ENCODE measurements at regions not wholly inside any gene's neighbourhood (a gene's known extent, or its start where the extent isn't known, plus 50 kb on each side); places are given as distances from the start of the nearest gene placed in this dataset.

DNA sequence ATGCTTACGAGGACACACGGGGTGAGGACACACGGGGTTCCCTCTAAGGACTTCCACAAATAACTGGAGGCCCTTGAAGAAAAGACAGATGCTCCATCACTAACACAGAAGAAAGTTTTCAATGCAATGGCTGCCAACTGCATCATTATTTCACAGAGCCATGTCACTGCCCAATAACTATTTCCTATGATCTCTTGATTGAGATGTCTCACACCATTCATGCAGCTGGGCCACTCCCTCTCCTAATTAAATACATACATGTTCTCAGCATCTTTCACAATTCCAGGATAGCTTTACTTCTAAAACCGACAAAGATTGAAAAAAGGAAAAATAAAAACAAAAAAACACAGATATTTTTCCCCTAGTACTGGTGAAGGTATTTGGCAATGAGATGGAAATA is 650.8 kb downstream of the SEMA5A start:
- TF ChIP-seq, protein P1, sequence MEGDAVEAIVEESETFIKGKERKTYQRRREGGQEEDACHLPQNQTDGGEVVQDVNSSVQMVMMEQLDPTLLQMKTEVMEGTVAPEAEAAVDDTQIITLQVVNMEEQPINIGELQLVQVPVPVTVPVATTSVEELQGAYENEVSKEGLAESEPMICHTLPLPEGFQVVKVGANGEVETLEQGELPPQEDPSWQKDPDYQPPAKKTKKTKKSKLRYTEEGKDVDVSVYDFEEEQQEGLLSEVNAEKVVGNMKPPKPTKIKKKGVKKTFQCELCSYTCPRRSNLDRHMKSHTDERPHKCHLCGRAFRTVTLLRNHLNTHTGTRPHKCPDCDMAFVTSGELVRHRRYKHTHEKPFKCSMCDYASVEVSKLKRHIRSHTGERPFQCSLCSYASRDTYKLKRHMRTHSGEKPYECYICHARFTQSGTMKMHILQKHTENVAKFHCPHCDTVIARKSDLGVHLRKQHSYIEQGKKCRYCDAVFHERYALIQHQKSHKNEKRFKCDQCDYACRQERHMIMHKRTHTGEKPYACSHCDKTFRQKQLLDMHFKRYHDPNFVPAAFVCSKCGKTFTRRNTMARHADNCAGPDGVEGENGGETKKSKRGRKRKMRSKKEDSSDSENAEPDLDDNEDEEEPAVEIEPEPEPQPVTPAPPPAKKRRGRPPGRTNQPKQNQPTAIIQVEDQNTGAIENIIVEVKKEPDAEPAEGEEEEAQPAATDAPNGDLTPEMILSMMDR (IDR thresholded peaks at IDR 0.05; ENCODE audit: extremely low read depth in 1 of 2, insufficient read depth in 1 of 2, low read depth in 1 of 2, low read length in 2 of 2) = no peak
- TF ChIP-seq POLR2AphosphoS5 (IDR thresholded peaks at IDR 0.05; ENCODE audit: insufficient read depth, low read depth, low read length) = no peak
- no peak for TF ChIP-seq POLR2A (IDR thresholded peaks at IDR 0.05; ENCODE audit: low read depth, low read length)
- no peak for TF ChIP-seq EZH2 (IDR thresholded peaks at IDR 0.05; ENCODE audit: borderline replicate concordance, low read depth, low read length, severe bottlenecking)
- TF ChIP-seq MYC (IDR thresholded peaks at IDR 0.05; ENCODE audit: low read depth, low read length) = no peak
- TF ChIP-seq, protein P2, sequence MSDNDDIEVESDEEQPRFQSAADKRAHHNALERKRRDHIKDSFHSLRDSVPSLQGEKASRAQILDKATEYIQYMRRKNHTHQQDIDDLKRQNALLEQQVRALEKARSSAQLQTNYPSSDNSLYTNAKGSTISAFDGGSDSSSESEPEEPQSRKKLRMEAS (IDR thresholded peaks at IDR 0.05; ENCODE audit: insufficient read depth, insufficient read length) = no peak
- no peak for TF ChIP-seq FOS (IDR thresholded peaks at IDR 0.05; ENCODE audit: borderline replicate concordance, insufficient read depth, low read length)
- no peak for TF ChIP-seq GATA2 (IDR thresholded peaks at IDR 0.05; ENCODE audit: insufficient read depth, insufficient read length, low read depth, low read length)
- no peak for TF ChIP-seq JUN (IDR thresholded peaks at IDR 0.05; ENCODE audit: borderline replicate concordance, insufficient read depth, insufficient read length, low read depth)

Measured in endothelial cell of umbilical vein (primary cell).